ENCODE measurements at regions not wholly inside any gene's neighbourhood (a gene's known extent, or its start where the extent isn't known, plus 50 kb on each side); places are given as distances from the start of the nearest gene placed in this dataset.

DNA sequence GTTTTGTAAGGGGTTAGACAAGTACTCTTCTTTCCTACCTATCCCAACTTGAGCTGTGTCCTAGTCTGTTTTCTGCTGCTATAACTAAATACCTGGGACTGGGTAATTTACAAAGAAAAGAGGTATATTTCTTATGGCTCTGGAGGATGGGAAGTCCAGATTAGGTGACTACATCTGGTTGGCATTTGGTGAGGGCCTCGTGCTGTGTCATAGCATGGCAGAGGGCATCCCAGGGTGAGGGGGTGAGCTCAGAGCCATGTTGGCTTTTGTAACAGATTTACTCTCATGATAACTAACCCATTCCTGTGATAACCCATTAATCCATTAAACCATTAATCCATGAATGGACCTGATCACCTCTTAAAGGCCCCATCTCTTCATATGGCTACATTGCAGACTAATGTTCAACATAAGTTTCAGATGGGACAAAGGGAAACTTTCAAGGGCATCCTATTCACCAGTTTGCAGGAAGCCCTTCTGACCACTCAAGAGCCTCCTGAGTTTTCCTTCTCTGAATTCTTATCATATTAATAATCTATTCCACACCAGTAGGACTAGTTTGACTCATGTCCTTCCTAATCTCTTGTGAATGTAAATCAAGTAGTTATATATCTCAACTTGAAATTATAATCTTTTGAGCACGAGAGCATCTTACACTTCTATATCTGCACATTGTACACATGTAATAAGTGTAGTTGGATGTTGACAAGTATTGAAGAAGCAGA is 185.7 kb upstream of the ZPLD1 start:
- no peak for DNase-seq

- DNase-seq, result no peak
These were observed 179.1 kb upstream of the ZPLD1 start for GRCh38 chr3:102255736-102256135.

DNA sequence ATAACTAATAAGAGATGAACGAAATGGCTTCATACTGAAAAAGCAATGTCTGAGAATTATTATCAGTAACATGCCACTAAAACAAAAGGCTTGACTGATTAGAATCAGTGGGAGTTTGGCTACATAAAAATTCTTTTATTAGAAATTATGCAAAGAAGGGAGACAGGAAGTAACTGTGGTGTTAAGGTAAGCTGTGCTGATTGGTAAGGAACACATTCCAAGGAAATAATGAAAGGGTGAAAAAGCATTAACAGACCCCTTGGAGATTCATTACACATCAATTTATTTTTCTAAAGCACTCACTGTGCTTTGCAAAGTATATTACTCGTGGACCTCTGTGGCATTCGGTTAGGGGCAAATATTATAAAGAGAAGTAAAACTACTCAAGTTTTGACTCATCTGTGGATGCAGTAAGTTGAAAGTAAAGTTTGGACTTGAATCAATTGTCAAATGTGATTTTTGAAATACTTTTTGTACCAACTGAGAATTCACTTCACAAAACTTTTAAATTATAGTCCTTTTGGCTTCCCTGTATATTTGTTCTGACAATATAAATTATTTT is 176.1 kb upstream of the ZPLD1 start:
- no peak for DNase-seq

DNA sequence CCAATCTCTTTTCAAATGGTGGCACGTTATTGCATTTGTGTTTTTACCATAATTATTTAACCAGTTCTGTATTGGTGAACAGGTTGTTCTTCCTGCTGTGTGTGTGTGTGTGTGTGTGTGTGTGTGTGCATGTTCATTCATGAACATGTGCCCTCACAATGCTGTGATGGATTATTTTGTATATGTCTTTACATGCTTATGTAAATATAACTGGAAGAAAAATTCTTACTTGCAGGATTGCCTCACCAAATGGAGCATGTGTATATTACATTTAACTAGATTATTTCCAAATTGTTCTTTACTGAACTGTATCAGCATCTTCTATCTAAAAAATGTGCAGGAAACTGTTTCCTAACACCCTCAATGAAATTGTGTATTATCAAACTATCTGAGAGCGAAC is 175.2 kb upstream of the ZPLD1 start:
- no peak for DNase-seq

- no peak for DNase-seq
These were observed 169.1 kb upstream of the ZPLD1 start for GRCh38 chr3:102265720-102266119.

DNA sequence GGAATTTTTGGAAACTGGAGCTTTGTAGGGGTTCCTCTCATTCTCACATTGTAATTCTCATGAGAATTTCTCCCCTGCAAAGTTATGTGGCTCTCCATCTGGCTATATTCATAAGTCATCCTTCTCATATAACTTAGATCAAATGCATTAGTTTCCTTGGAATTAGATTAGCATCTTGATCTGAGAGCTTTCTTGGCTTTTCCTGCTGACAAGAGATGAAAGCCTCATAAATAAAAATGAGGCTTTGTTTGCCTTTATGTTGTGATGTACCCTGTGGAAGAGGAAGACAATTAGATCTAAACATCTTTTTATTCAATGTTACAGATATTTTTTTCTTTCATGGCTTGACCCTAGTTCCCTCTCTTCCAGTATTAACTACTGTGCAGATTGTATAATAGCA is 165.4 kb upstream of the ZPLD1 start:
- no peak for DNase-seq

GRCh38 chr3:102290241-102290640 is 144.6 kb upstream of the ZPLD1 start:
- no peak for DNase-seq

GRCh38 chr3:102295756-102296155 is 139.1 kb upstream of the ZPLD1 start:
- DNase-seq, result no peak

GRCh38 chr3:102297072-102297658 is 137.7 kb upstream of the ZPLD1 start:
- DNase-seq, result no peak

DNA sequence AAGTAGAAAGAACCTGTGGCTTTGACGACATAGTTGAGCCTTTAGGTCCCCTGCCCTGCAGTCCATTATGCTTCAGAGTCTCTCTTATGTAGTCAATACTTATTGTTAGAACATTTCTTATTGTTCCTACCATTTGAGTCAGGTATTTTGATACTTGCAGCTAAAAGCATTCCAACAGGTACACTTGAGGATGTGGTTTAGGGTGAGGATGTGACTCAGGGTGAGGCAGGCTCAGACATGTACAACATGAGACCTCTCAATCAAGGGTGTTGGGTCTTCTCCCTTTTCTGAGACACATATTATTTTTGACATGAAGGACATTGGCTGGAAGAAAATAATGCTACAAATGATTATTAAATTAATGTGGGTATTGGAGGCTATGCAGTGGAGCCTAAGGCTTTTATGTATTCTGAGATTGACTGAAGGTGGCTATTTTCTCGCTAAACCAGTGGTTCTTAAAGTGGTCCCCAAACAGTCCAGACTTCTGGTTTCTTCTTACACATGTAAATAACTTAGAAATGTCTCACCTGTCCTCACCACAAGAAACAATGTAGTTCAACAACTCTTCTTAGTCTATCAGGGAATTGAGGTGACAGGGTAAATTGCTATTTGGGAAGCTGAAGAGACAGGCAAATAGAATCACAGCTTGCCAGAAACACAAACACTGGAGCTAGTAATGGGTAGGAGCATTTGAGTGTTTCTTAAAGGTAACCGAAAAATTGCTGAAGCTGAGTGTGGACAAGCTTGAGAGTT is 135.5 kb upstream of the ZPLD1 start:
- DNase-seq, result no peak

DNA sequence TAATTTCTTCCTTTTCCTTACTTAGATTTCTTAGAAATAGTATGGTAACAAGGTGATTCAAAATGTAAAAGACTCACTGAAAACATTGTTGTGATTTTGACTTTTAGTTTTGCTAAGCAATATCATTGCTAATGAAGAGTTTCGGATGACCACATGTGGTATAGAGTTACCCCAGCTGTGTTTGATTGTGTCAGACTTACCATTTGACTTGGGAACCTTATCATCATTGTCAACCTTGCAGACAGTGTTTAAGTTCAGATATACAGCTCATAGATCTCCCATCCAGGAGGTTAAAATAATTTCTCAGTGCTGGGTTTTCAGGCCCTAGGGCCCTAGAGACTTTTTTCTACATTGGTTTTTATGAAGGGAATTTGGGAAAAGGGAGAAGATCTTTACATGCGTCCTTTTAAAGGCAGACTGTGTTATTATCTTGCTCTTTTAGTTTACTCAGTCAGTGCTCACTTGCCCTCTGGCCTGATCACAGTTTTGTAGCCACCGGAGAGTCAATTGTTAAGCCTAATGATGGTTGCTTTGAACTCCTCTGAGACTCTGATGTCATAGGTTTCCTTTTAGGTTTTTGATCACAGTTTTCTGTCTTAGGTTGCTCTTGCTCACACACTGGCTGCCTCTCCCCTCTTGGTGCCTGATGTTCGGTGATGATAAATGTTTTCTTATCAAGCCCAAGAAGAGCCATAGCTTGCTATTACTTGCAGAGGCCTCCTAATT is 133.5 kb upstream of the ZPLD1 start:
- DNase-seq, result no peak

DNA sequence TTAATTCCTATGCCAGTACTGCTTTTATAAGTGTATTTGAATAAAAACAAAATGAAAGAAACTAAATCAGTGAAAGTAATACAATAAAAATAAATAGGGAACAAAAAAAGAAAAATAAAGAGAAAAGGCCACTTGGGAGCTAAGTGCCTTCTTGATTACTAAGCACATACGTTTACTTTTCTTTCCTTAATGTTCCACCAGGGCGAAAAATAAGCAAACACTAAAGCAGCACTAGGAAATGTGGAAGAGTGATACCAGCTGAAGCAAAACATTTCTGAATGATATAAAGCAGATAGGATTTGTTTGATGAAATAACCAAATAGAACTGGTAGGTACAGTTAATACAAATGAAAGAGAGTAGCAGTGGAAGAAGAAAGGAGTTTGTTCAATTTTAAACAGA is 132.8 kb upstream of the ZPLD1 start:
- no peak for DNase-seq

DNA sequence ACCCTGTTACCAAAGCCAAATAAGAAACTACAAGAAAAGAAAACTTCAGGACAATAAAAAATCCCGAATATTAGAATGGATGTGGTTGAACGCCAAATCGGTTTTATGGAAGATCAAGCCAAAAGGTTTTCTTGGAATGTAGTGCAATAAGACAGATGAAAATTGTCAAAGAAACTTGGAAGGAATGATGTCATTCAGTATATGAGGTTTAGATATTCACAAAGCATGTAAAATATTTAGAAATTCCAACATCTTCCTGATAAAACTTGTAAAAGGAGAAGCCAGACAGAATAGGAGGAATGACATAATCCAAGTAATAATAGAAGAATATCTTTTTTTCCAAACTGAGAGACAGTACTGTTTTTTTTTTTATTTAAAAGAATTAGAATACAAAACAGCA is 130.3 kb upstream of the ZPLD1 start:
- no peak for DNase-seq

GRCh38 chr3:102307442-102307841 is 127.4 kb upstream of the ZPLD1 start:
- DNase-seq, result no peak

- no peak for DNase-seq
These were observed 105.7 kb upstream of the ZPLD1 start for GRCh38 chr3:102329066-102329465.

DNA sequence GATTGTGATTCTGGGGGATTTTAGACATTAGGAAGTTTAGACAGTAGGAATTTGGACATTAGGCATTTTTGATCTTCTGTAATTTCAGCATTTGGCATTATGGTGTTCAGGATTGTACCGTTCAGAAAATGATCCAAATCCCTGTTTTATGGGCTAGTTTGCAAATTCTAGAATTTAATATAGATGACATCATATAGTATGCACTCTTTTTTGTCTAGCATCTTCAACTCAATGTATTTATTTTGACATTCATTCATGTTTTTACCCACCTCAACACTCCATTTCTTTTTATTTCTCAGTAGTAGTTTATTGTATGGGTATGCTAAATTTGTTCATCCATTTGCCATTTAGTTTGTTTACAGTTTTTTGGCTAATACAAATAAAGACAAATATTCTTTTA is 105.3 kb upstream of the ZPLD1 start:
- no peak for DNase-seq

- DNase-seq, result no peak
These were observed 102.6 kb upstream of the ZPLD1 start for GRCh38 chr3:102332205-102332604.

DNA sequence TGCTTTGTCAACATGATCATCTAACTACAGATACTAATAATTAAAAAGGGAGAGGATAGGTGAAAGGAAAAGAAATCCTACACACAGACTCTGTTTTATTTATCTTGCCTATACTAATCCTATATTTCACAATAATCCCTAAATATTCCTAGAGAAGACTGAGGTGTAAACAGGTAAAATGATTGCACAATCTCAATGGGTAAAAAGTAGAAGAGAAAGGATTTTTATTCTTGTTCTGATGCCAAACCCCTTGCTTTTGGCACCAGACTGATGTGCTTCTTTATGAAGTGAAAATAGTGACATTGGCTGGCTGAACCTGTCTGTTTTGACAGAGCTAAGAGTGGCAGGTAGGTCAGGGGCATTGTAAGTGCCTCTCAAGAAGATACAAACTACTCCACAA is 101.9 kb upstream of the ZPLD1 start:
- no peak for DNase-seq

- DNase-seq, result no peak
These were observed 98.7 kb upstream of the ZPLD1 start for GRCh38 chr3:102336130-102336529.

DNA sequence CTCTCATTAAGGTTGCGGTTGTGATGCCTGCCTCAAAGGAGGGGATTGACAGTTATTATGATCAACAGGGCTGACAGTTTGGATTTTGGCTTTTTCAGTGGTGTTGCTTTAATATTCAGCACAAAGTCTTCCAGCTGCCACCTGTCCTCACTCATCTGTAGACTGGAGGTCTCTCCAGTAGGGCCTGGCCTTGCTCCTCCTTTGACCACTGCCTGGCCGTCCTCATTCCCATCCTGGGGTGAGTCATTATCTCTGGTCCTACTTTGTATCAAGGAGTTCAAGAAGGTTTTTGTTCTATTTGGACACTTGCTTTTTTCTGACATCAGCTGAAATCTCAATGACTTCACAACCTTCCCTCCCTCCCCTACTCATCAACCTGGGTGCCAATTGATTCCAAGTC is 95.1 kb upstream of the ZPLD1 start:
- DNase-seq, result no peak

DNA sequence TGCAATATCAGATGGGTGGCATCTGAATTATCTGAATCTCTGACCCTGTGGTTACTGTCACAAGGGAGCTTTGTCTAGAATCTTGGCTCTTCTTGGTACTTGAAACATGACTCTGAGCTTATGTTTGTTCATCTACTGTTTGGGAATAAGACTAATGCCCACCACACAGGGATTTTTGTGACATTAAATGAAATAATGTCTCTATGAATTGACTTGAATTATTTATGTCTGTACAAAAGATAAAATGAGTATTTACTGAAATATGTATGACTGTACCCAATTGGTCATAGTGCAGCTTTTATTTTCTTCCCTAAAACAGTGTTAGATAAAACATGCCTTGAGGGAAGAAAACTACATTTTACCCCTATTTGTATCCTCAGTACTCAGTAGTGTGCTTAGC is 87.9 kb upstream of the ZPLD1 start:
- DNase-seq, result no peak

GRCh38 chr3:102348904-102349303 is 85.9 kb upstream of the ZPLD1 start:
- DNase-seq, result no peak

DNA sequence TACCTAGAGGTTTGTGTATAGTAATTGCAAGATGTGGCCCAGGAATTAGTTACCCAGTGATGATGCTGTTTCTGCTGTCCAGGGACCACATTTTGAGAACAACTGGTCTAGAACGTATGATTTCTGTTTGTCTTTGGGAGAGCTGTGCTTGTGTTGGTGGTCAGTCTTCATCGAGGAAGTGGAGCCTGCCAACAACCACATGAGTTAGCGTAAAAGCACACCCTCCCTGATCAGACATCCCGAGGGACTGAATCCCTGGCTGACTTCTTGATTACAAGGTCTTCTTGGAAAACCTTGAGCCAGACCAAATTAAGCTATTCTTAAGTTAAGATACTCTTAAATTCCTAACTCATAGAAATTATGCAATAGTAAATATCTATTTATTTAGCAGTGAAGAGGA is 81.7 kb upstream of the ZPLD1 start:
- DNase-seq, result no peak

All from 8988T (cell line).